GM18907 (cell line): ENCODE measurements at regions not wholly inside any gene's neighbourhood (a gene's known extent, or its start where the extent isn't known, plus 50 kb on each side); places are given as distances from the start of the nearest gene placed in this dataset.

Experiments used
- ATAC-seq: cut with Tn5 transposase; IDR thresholded peaks from one replicate; pipeline ENCODE4 v1.9.1; 2021; ENCODE audit warnings: mild to moderate bottlenecking, moderate library complexity; ENCODE audit not compliant: unreplicated experiment

GRCh38 chr13:85316506-85317025 lies 482.7 kb downstream of the SLITRK6 start:
- no peak for ATAC-seq

- no peak for ATAC-seq
These were observed 484.5 kb downstream of the SLITRK6 start for GRCh38 chr13:85314686-85315085.

- ATAC-seq = no peak
These were observed 485.3 kb downstream of the SLITRK6 start for GRCh38 chr13:85313761-85314503.

GRCh38 chr13:85312071-85312470 lies 487.1 kb downstream of the SLITRK6 start:
- no peak for ATAC-seq

GRCh38 chr13:85303630-85304029 lies 495.6 kb downstream of the SLITRK6 start:
- no peak for ATAC-seq

GRCh38 chr13:85298387-85298924 lies 500.8 kb downstream of the SLITRK6 start:
- ATAC-seq = no peak

GRCh38 chr13:85288698-85289097 lies 510.5 kb downstream of the SLITRK6 start:
- no peak for ATAC-seq

GRCh38 chr13:85287528-85287927 lies 511.7 kb downstream of the SLITRK6 start:
- no peak for ATAC-seq

- no peak for ATAC-seq
These were observed 513.1 kb downstream of the SLITRK6 start for GRCh38 chr13:85286081-85286480.

GRCh38 chr13:85284349-85284748 lies 514.9 kb downstream of the SLITRK6 start:
- ATAC-seq = no peak

GRCh38 chr13:85283408-85283807 lies 515.8 kb downstream of the SLITRK6 start:
- ATAC-seq = no peak

- no peak for ATAC-seq
These were observed 516.3 kb downstream of the SLITRK6 start for GRCh38 chr13:85282876-85283275.

GRCh38 chr13:85278851-85279250 lies 520.4 kb downstream of the SLITRK6 start:
- ATAC-seq = no peak

- no peak for ATAC-seq
These were observed 521.5 kb downstream of the SLITRK6 start for GRCh38 chr13:85277748-85278147.

- no peak for ATAC-seq
These were observed 532.4 kb downstream of the SLITRK6 start for GRCh38 chr13:85266771-85267170.

- ATAC-seq = no peak
These were observed 532.9 kb downstream of the SLITRK6 start for GRCh38 chr13:85266331-85266730.

- ATAC-seq = no peak
These were observed 533.9 kb downstream of the SLITRK6 start for GRCh38 chr13:85265296-85265695.

- no peak for ATAC-seq
These were observed 536.7 kb downstream of the SLITRK6 start for GRCh38 chr13:85262499-85262898.

- no peak for ATAC-seq
These were observed 537.4 kb downstream of the SLITRK6 start for GRCh38 chr13:85261757-85262346.

- ATAC-seq = no peak
These were observed 538.3 kb downstream of the SLITRK6 start for GRCh38 chr13:85260896-85261295.

GRCh38 chr13:85255978-85256377 lies 543.2 kb downstream of the SLITRK6 start:
- ATAC-seq = no peak

- ATAC-seq = no peak
These were observed 544.6 kb downstream of the SLITRK6 start for GRCh38 chr13:85254641-85255040.
